Breast epithelium (tissue), 4 donors: ENCODE measurements at regions not wholly inside any gene's neighbourhood (a gene's known extent, or its start where the extent isn't known, plus 50 kb on each side); places are given as distances from the start of the nearest gene placed in this dataset.
"Not testable (repeated sequence)": the region's sequence is repeated elsewhere in the genome, so short reads cannot be mapped to it uniquely, and the experiment has no call there.

ENCODE experiments used
- DNase-seq, 2 donors: peaks; one replicate each; pipeline ENCODE4 v3.0.0-alpha.2; 2019; ENCODE audit warnings: low spot score in 2 of 2
- H3K27ac ChIP-seq, 2 donors: fragments of 200-600 bp; sonication (generic) in 1 of 2; one replicate each; pipeline ENCODE4 v1.5.1; 2016 to 2019; ENCODE audit warnings: mild to moderate bottlenecking in 1 of 2
- H3K27me3 ChIP-seq, 2 donors: fragments of 200-600 bp; sonication (generic) in 1 of 2; one replicate each; pipeline versions ENCODE4 v1.5.1 to v1.6.0; 2017 to 2019; ENCODE audit warnings: control low read depth in 1 of 2, mild to moderate bottlenecking in 1 of 2
- H3K36me3 ChIP-seq: fragments of 200-600 bp; one replicate; pipeline ENCODE4 v1.5.1; 2019
- H3K4me1 ChIP-seq, 2 donors: fragments of 200-600 bp; sonication (generic); one replicate each; pipeline ENCODE4 v1.5.1; 2016 to 2019; ENCODE audit warnings: control low read depth in 1 of 2
- H3K4me3 ChIP-seq, 3 donors: fragments of 200-600 bp; sonication (generic); 1 replicate in 2 of 3; 2 replicates in 1 of 3; pipeline ENCODE4 v1.5.1; 2016 to 2019; ENCODE audit warnings: mild to moderate bottlenecking in 3 of 3, moderate library complexity in 2 of 3
- H3K9me3 ChIP-seq, 2 donors: fragments of 200-600 bp; sonication (generic) in 1 of 2; one replicate each; pipeline ENCODE4 v1.5.1; 2016 to 2019; ENCODE audit warnings: control low read depth in 1 of 2
- POLR2A ChIP-seq: fragments of 450-650 bp; IDR thresholded peaks from one replicate; pipeline ENCODE4 v1.6.1; 2016; ENCODE audit warnings: antibody characterized with exemption, mild to moderate bottlenecking, moderate library complexity
- POLR2AphosphoS5 ChIP-seq, 3 donors: sonication (generic); formaldehyde crosslinking; IDR thresholded peaks; one replicate each; pipeline ENCODE4 v1.6.1; 2017; ENCODE audit warnings: antibody characterized with exemption in 3 of 3
- intact Hi-C: fragments of 100-400 bp; cut with DNase I; formaldehyde crosslinking; loops from one replicate; pipeline ENCODE4 v1.15.1; 2023; ENCODE audit warnings: low total_unique reads
- TF ChIP-seq, protein P1 (sequence below), 3 donors: fragments of 450-650 bp; IDR thresholded peaks; one replicate each; pipeline ENCODE4 v1.5.1; 2016 to 2017; ENCODE audit warnings: antibody characterized with exemption in 3 of 3, mild to moderate bottlenecking in 3 of 3, moderate library complexity in 3 of 3

- H3K9me3 ChIP-seq: peaks cover 0 to 8% of the 10 kb centered on the region in 2 donors
- H3K4me3 ChIP-seq: no peak overlapping the region
- H3K27ac ChIP-seq: no peak overlapping the region
- no peaks in the 10 kb centered on the region for H3K4me1 ChIP-seq
- DNase-seq: no peak
- no peaks in the 10 kb centered on the region for H3K36me3 ChIP-seq
- intact Hi-C loops: no loop called here
- TF ChIP-seq POLR2AphosphoS5 (IDR thresholded peaks at IDR 0.05) (no peak), POLR2A (no peak)
- TF ChIP-seq, protein P1, sequence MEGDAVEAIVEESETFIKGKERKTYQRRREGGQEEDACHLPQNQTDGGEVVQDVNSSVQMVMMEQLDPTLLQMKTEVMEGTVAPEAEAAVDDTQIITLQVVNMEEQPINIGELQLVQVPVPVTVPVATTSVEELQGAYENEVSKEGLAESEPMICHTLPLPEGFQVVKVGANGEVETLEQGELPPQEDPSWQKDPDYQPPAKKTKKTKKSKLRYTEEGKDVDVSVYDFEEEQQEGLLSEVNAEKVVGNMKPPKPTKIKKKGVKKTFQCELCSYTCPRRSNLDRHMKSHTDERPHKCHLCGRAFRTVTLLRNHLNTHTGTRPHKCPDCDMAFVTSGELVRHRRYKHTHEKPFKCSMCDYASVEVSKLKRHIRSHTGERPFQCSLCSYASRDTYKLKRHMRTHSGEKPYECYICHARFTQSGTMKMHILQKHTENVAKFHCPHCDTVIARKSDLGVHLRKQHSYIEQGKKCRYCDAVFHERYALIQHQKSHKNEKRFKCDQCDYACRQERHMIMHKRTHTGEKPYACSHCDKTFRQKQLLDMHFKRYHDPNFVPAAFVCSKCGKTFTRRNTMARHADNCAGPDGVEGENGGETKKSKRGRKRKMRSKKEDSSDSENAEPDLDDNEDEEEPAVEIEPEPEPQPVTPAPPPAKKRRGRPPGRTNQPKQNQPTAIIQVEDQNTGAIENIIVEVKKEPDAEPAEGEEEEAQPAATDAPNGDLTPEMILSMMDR (IDR thresholded peaks at IDR 0.05): no peak
- no peaks in the 10 kb centered on the region for H3K27me3 ChIP-seq
Observed at GRCh38 chr7:50251765-50252164, 52.8 kb upstream of the IKZF1 start.

GRCh38 chr7:50246551-50246950 is 58.0 kb upstream of the IKZF1 start:
- H3K4me1 ChIP-seq: no peaks in the 10 kb centered on the region
- H3K27me3 ChIP-seq: no peaks in the 10 kb centered on the region
- H3K36me3 ChIP-seq: no peaks in the 10 kb centered on the region
- H3K4me3 ChIP-seq: no peak overlapping the region
- no peak overlapping the region for H3K27ac ChIP-seq
- intact Hi-C loops: no loop called here
- no peak for TF ChIP-seq POLR2AphosphoS5 (IDR thresholded peaks at IDR 0.05)
- TF ChIP-seq, protein P1 (IDR thresholded peaks at IDR 0.05): no peak
- DNase-seq: no peak
- H3K9me3 ChIP-seq: peaks cover 0 to 21% of the 10 kb centered on the region in 2 donors

DNA sequence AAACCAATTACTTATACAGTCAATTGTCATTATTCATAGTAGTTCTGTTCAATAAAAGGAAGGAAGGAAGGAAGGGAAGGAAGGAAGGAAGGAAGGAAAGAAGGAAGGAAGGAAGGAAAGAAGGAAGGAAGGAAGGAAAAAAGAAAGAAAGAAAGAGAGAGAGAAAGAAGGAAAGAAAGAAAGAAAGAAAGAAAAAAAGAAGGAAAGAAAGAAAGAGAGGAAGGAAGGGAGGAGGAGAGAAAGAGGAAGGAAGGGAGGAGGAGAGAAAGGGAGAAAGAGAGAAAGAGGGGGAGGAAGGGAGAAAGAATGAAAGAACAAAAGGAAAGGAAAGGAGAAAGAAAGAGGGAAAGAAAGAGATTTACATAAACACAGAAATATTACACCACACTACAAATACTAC is 62.4 kb upstream of the IKZF1 start:
- intact Hi-C loops, H3K27me3 ChIP-seq, H3K4me3 ChIP-seq, H3K36me3 ChIP-seq, H3K27ac ChIP-seq, H3K4me1 ChIP-seq, DNase-seq: not testable (repeated sequence)
- peaks cover 0 to 16% of the 10 kb centered on the region in 2 donors for H3K9me3 ChIP-seq

- intact Hi-C loops, H3K4me1 ChIP-seq, H3K27ac ChIP-seq, H3K4me3 ChIP-seq, H3K9me3 ChIP-seq, H3K36me3 ChIP-seq, H3K27me3 ChIP-seq, DNase-seq: not testable (repeated sequence)
Observed at GRCh38 chr7:50240699-50241098, 63.8 kb upstream of the IKZF1 start.

DNA sequence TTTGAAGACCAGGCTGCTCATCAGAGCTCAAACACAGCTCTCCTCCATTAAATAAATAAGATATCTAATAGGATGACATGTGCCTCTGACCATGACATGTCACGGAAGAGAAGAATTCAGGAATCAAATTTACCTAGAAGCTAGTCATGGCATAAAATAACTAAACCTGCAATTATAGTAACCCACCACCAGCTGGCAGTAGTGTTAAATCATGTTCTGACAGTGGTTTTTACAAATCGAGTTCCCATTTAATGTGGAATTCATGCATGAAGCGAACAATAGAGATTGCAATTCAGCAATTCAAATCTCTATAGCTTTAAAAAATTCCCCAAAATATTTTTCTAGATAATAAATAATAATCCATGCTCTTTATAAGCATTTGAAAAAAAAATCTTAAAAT is 74.6 kb upstream of the IKZF1 start:
- Histone ChIP-seq H3K9me3 (peaks cover 3 to 15% of the 10 kb centered on the region in 2 donors), H3K36me3 (no peaks in the 10 kb centered on the region), H3K4me3 (no peak overlapping the region), H3K27ac (no peak overlapping the region), H3K4me1 (no peaks in the 10 kb centered on the region), H3K27me3 (no peaks in the 10 kb centered on the region)
- intact Hi-C loops: no loop called here
- TF ChIP-seq POLR2AphosphoS5 (IDR thresholded peaks at IDR 0.05) (no peak), POLR2A (no peak)
- TF ChIP-seq, protein P1 (IDR thresholded peaks at IDR 0.05): no peak
- DNase-seq: no peak

DNA sequence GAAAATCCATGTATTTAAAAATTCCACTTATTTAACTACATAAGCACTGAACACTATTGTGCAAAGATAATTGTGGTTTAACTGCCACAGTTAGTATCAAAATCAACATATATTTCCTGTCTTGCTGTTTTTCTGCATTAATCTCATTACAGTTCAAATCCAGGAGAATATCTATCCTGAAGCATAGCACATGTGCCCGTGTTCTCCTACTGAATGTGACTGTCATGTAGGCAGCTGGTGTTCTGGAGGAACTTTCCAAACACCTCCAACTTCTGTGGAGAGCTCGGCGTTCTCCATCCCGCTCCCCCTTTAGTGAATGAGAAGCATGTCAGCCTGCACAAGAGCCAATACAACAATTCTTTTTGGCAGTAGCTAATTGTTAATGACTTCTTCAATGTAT is 76.4 kb upstream of the IKZF1 start:
- intact Hi-C loops: no loop called here
- H3K36me3 ChIP-seq: no peaks in the 10 kb centered on the region
- no peaks in the 10 kb centered on the region for H3K4me1 ChIP-seq
- TF ChIP-seq, protein P1 (IDR thresholded peaks at IDR 0.05): no peak
- TF ChIP-seq POLR2A (no peak), POLR2AphosphoS5 (IDR thresholded peaks at IDR 0.05) (no peak)
- no peak for DNase-seq
- peaks cover 3 to 22% of the 10 kb centered on the region in 2 donors for H3K9me3 ChIP-seq
- H3K27ac ChIP-seq: no peak overlapping the region
- no peaks in the 10 kb centered on the region for H3K27me3 ChIP-seq
- no peak overlapping the region for H3K4me3 ChIP-seq
